SK-N-SH treated with all-trans-retinoic acid at 6 μM for 48 hours (cell line): ENCODE measurements at regions not wholly inside any gene's neighbourhood (a gene's known extent, or its start where the extent isn't known, plus 50 kb on each side); places are given as distances from the start of the nearest gene placed in this dataset.

Experiments
- ATAC-seq: fragments of 200-7000 bp; cut with Tn5 transposase; 3 replicates; pipeline ENCODE4 v1.9.1; 2020; ENCODE audit warnings: mild to moderate bottlenecking, moderate library complexity
- BACH2 ChIP-seq: fragments of 250-450 bp; sonication (Bioruptor Pico); IDR thresholded peaks from 2 replicates; pipeline ENCODE4 v1.9.0; 2021; ENCODE audit warnings: mild to moderate bottlenecking, borderline replicate concordance
- CREB5 ChIP-seq: fragments of 250-450 bp; sonication (Bioruptor Pico); IDR thresholded peaks from 2 replicates; pipeline ENCODE4 v1.5.1; 2020; ENCODE audit warnings: low read depth, mild to moderate bottlenecking, moderate library complexity
- CSDC2 ChIP-seq: fragments of 250-450 bp; sonication (Bioruptor Pico); IDR thresholded peaks from 2 replicates; pipeline ENCODE4 v1.5.0; 2020; ENCODE audit warnings: mild to moderate bottlenecking, moderate library complexity
- ESRRG ChIP-seq: fragments of 250-450 bp; sonication (Bioruptor Pico); IDR thresholded peaks from 2 replicates; pipeline ENCODE4 v1.6.1; 2021; ENCODE audit warnings: mild to moderate bottlenecking
- GLIS3 ChIP-seq: fragments of 250-450 bp; sonication (Bioruptor Pico); IDR thresholded peaks from 2 replicates; pipeline ENCODE4 v1.5.0; 2020; ENCODE audit warnings: mild to moderate bottlenecking, moderate library complexity
- ISL1 ChIP-seq: fragments of 250-450 bp; sonication (Bioruptor Pico); IDR thresholded peaks from 2 replicates; pipeline ENCODE4 v2.1.2; 2022; ENCODE audit warnings: mild to moderate bottlenecking, moderate library complexity
- PPARA ChIP-seq: fragments of 250-450 bp; sonication (Bioruptor Pico); IDR thresholded peaks from 2 replicates; pipeline ENCODE4 v1.5.0; 2020; ENCODE audit warnings: mild to moderate bottlenecking, borderline replicate concordance
- SNAI2 ChIP-seq: fragments of 250-450 bp; sonication (Bioruptor Pico); IDR thresholded peaks from 2 replicates; pipeline ENCODE4 v1.5.0; 2020; ENCODE audit warnings: mild to moderate bottlenecking, moderate library complexity
- TCF4 ChIP-seq: fragments of 250-450 bp; sonication (Bioruptor Pico); IDR thresholded peaks from 2 replicates; pipeline ENCODE4 v1.8.0; 2021; ENCODE audit warnings: mild to moderate bottlenecking, moderate library complexity, borderline replicate concordance
- TOX ChIP-seq: fragments of 250-450 bp; sonication (Bioruptor Pico); IDR thresholded peaks from 2 replicates; pipeline ENCODE4 v1.8.0; 2021; ENCODE audit warnings: mild to moderate bottlenecking, moderate library complexity, borderline replicate concordance
- TSHZ2 ChIP-seq: fragments of 250-450 bp; sonication (Bioruptor Pico); IDR thresholded peaks from 2 replicates; pipeline ENCODE4 v1.5.0; 2020; ENCODE audit warnings: mild to moderate bottlenecking, moderate library complexity
- ZC3H10 ChIP-seq: fragments of 250-450 bp; sonication (Bioruptor Pico); IDR thresholded peaks from 2 replicates; pipeline ENCODE4 v1.5.1; 2021; ENCODE audit warnings: mild to moderate bottlenecking, moderate library complexity
- ZFP30 ChIP-seq: fragments of 450-650 bp; formaldehyde crosslinking; IDR thresholded peaks from 2 replicates; pipeline ENCODE4 v1.5.0; 2022; ENCODE audit warnings: mild to moderate bottlenecking, moderate library complexity
- ZNF565 ChIP-seq: fragments of 450-650 bp; formaldehyde crosslinking; conservative IDR thresholded peaks from 2 replicates; pipeline ENCODE4 v1.5.0; 2020; ENCODE audit warnings: low read depth, mild to moderate bottlenecking, moderate library complexity
- ZNF70 ChIP-seq: fragments of 450-650 bp; formaldehyde crosslinking; IDR thresholded peaks from 2 replicates; pipeline ENCODE4 v1.5.0; 2020; ENCODE audit warnings: mild to moderate bottlenecking, moderate library complexity
- ZNF8 ChIP-seq: fragments of 450-650 bp; formaldehyde crosslinking; IDR thresholded peaks from 2 replicates; pipeline ENCODE4 v1.5.0; 2020; ENCODE audit warnings: mild to moderate bottlenecking, moderate library complexity
- TF ChIP-seq, protein P1 (sequence below): fragments of 250-450 bp; sonication (Bioruptor Pico); IDR thresholded peaks from 2 replicates; pipeline ENCODE4 v1.5.1; 2021; ENCODE audit warnings: mild to moderate bottlenecking, moderate library complexity
- TF ChIP-seq, protein P2 (sequence below): fragments of 250-450 bp; sonication (Bioruptor Pico); IDR thresholded peaks from 2 replicates; pipeline ENCODE4 v1.8.0; 2021; ENCODE audit warnings: low read depth, mild to moderate bottlenecking, moderate library complexity, borderline replicate concordance
- TF ChIP-seq, protein P3 (sequence below): fragments of 250-450 bp; sonication (Bioruptor Pico); IDR thresholded peaks from 2 replicates; pipeline ENCODE4 v1.8.0; 2020; ENCODE audit warnings: mild to moderate bottlenecking, moderate library complexity, borderline replicate concordance

DNA sequence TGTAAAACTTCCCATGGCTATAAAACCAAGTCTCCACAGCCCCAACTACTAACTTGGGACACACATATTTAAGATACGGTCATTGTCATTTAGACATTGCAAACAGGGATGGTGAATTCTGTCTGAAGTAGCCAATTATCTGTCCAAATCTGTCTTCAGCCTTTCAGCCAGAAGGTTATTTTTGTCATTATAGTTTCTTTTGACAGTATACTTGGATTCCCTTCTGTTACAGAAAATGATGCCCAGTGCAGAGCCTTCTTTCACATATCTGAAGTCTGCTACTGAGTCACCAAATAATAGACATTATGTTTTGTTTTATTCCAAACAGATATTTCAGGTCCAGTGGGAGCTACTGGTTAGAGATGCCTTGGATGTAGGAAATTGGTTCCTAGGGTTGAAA, 452.4 kb upstream of the HTR2A start:
- no peak for ATAC-seq
- no peak for TF ChIP-seq TSHZ2 (CRISPR knock-in tag)
- no peak for TF ChIP-seq TOX (CRISPR knock-in tag)

DNA sequence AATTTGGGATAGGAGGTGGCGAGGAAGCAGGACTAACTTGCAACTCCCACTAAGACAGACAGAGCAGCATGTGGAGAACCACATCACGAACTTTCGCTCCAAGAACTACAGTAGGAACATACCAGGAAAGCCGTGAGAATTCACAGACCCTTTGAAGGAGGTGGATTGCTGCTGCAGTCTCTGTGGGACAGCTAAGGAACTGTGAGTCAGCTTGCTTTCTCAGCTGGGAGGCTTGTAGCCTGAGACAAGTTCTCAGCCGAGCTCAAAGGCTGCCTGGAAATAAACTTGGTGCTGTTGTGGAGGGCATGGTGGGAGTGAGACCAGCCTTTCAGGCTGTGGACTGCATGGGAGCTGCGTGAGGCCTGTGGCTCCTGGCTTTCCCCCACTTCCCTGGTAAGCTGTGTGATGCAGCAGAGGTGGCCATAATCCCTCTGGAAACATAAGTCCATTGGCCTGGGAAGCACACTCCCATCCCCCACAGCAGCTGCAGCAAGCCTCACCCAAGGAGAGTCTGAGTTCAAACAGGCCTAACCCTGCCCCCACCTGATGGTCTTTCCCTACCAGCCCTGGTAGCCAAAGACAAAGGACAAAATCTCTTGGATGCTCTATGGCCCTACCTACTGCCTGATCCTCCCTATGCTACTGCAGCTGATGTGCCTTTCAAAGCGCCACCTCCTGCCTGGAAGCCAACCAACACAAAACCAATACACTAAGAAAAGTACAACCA, 441.1 kb upstream of the HTR2A start:
- ATAC-seq: peak; percentile 72
- TF ChIP-seq, protein P1, sequence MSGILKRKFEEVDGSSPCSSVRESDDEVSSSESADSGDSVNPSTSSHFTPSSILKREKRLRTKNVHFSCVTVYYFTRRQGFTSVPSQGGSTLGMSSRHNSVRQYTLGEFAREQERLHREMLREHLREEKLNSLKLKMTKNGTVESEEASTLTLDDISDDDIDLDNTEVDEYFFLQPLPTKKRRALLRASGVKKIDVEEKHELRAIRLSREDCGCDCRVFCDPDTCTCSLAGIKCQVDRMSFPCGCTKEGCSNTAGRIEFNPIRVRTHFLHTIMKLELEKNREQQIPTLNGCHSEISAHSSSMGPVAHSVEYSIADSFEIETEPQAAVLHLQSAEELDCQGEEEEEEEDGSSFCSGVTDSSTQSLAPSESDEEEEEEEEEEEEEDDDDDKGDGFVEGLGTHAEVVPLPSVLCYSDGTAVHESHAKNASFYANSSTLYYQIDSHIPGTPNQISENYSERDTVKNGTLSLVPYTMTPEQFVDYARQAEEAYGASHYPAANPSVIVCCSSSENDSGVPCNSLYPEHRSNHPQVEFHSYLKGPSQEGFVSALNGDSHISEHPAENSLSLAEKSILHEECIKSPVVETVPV (CRISPR knock-in tag): no peak
- TF ChIP-seq CSDC2 (CRISPR knock-in tag) (no peak), TOX (CRISPR knock-in tag) (no peak), ESRRG (no peak), ZNF8 (CRISPR knock-in tag) (no peak), ZNF565 (CRISPR knock-in tag) (no peak), GLIS3 (CRISPR knock-in tag) (no peak), ZC3H10 (CRISPR knock-in tag) (no peak), ZNF70 (CRISPR knock-in tag) (no peak), ZFP30 (no peak), PPARA (CRISPR knock-in tag) (no peak), SNAI2 (CRISPR knock-in tag) (no peak)
- TF ChIP-seq, protein P2, sequence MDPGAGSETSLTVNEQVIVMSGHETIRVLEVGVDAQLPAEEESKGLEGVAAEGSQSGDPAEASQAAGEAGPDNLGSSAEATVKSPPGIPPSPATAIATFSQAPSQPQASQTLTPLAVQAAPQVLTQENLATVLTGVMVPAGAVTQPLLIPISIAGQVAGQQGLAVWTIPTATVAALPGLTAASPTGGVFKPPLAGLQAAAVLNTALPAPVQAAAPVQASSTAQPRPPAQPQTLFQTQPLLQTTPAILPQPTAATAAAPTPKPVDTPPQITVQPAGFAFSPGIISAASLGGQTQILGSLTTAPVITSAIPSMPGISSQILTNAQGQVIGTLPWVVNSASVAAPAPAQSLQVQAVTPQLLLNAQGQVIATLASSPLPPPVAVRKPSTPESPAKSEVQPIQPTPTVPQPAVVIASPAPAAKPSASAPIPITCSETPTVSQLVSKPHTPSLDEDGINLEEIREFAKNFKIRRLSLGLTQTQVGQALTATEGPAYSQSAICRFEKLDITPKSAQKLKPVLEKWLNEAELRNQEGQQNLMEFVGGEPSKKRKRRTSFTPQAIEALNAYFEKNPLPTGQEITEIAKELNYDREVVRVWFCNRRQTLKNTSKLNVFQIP: no peak
- TF ChIP-seq, protein P3, sequence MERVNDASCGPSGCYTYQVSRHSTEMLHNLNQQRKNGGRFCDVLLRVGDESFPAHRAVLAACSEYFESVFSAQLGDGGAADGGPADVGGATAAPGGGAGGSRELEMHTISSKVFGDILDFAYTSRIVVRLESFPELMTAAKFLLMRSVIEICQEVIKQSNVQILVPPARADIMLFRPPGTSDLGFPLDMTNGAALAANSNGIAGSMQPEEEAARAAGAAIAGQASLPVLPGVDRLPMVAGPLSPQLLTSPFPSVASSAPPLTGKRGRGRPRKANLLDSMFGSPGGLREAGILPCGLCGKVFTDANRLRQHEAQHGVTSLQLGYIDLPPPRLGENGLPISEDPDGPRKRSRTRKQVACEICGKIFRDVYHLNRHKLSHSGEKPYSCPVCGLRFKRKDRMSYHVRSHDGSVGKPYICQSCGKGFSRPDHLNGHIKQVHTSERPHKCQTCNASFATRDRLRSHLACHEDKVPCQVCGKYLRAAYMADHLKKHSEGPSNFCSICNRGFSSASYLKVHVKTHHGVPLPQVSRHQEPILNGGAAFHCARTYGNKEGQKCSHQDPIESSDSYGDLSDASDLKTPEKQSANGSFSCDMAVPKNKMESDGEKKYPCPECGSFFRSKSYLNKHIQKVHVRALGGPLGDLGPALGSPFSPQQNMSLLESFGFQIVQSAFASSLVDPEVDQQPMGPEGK: no peak

DNA sequence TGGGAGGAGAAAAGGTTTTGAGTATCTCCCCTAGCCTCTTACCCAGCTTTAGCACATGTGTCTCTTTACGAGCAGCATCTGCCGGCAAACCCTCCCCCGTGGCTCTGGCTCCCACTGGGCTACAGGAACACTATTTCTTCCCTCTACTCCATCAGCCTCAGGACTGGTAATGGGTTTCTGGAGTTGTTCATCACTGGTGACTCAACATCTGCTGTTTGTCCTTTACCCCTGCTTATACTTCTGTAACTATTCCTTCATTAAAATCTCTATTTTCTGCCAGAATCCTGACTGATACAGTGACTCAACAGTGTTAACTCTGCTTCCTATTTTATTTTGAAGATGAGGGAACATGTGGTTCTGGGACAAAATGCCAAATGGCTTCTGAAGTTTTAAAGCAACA, 437.3 kb upstream of the HTR2A start:
- ATAC-seq: peak; percentile 71
- TF ChIP-seq TCF4 (CRISPR knock-in tag) (no peak), TOX (CRISPR knock-in tag) (no peak), ZNF8 (CRISPR knock-in tag) (no peak), BACH2 (CRISPR knock-in tag) (no peak), ZNF565 (CRISPR knock-in tag) (no peak), ZC3H10 (CRISPR knock-in tag) (no peak), PPARA (CRISPR knock-in tag) (no peak), TSHZ2 (CRISPR knock-in tag) (no peak), CREB5 (CRISPR knock-in tag) (no peak), ISL1 (no peak), ZNF70 (CRISPR knock-in tag) (no peak)
- TF ChIP-seq, protein P1 (CRISPR knock-in tag): no peak
- TF ChIP-seq, protein P2: no peak
